ENCODE measurements at regions not wholly inside any gene's neighbourhood (a gene's known extent, or its start where the extent isn't known, plus 50 kb on each side); places are given as distances from the start of the nearest gene placed in this dataset.
A peak's percentile ranks its signal among the peaks of the same experiment; 100 is the strongest.
"Not testable (repeated sequence)": the region's sequence is repeated elsewhere in the genome, so short reads cannot be mapped to it uniquely, and the experiment has no call there.

DNA sequence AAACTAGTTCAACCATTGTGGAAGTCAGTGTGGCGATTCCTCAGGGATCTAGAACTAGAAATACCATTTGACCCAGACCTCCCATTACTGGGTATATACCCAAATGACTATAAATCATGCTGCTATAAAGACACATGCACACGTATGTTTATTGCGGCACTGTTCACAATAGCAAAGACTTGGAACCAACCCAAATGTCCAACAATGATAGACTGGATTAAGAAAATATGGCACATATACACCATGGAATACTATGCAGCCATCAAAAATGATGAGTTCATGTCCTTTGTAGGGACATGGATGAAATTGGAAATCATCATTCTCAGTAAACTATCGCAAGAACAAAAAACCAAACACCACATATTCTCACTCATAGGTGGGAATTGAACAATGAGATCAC lies 754.7 kb upstream of the ADGRB3 start:
- H3K9ac ChIP-seq (ENCODE audit: low read length); H3K27me3 ChIP-seq (ENCODE audit: low read length); H3K9me2 ChIP-seq (replicated peaks; ENCODE audit: insufficient read depth, low read length); H3K36me3 ChIP-seq (ENCODE audit: insufficient read depth, low read length); DNase-seq; H3K4me3 ChIP-seq (ENCODE audit: low read length); H3K4me2 ChIP-seq (ENCODE audit: low read depth, low read length, poor library complexity, severe bottlenecking); H3K79me2 ChIP-seq (ENCODE audit: low read length); H3K9me3 ChIP-seq (ENCODE audit: low read length); H3K4me1 ChIP-seq (ENCODE audit: low read length); H2AFZ ChIP-seq (ENCODE audit: low read length); H3K27ac ChIP-seq (ENCODE audit: low read length); H4K20me1 ChIP-seq (ENCODE audit: insufficient read depth, low read depth, low read length): not testable (repeated sequence)

DNA sequence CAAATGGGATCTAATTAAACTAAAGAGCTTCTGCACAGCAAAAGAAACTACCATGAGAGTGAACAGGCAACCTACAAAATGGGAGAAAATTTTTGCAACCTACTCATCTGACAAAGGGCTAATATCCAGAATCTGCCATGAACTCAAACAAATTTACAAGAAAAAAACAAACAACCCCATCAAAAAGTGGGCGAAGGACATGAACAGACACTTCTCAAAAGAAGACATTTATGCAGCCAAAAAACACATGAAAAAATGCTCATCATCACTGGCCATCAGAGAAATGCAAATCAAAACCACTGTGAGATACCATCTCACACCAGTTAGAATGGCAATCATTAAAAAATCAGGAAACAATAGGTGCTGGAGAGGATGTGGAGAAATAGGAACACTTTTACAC lies 755.2 kb upstream of the ADGRB3 start:
- H3K4me3 ChIP-seq (ENCODE audit: low read length); H4K20me1 ChIP-seq (ENCODE audit: insufficient read depth, low read depth, low read length); H2AFZ ChIP-seq (ENCODE audit: low read length); H3K79me2 ChIP-seq (ENCODE audit: low read length); H3K36me3 ChIP-seq (ENCODE audit: insufficient read depth, low read length); DNase-seq; H3K4me2 ChIP-seq (ENCODE audit: low read depth, low read length, poor library complexity, severe bottlenecking); H3K4me1 ChIP-seq (ENCODE audit: low read length); H3K27me3 ChIP-seq (ENCODE audit: low read length); H3K9me2 ChIP-seq (replicated peaks; ENCODE audit: insufficient read depth, low read length); H3K27ac ChIP-seq (ENCODE audit: low read length); H3K9me3 ChIP-seq (ENCODE audit: low read length); H3K9ac ChIP-seq (ENCODE audit: low read length): not testable (repeated sequence)

DNA sequence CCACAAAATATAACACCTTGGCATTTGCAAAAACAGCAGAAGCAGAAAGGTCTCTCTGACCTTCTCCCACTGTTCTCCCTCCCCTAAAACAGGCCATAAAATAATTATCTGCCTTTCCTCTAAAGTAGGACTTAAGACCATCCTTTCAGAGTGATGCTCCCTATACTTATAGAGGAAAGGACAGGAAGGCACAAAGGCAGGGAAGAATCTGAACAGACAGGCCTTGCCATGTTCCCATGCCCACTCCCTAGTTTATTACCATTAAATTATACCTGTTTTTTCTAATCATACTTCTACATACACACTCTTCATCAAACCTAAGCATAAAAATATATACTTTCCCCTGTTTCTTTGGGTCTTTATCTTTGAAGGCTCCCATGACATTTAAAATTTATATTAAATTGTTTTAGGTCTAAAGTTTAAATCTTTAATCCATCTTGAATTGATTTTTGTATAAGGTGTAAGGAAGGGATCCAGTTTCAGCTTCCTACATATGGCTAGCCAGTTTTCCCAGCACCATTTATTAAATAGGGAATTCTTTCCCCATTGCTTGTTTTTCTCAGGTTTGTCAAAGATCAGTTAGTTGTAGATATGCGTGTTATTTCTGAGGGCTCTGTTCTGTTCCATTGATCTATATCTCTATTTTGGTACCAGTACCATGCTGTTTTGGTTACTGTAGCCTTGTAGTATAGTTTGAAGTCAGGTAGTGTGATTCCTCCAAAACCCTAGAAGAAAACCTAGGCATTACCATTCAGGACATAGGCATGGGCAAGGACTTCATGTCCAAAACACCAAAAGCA lies 755.8 kb upstream of the ADGRB3 start:
- H3K79me2 ChIP-seq (ENCODE audit: low read length); H3K27me3 ChIP-seq (ENCODE audit: low read length); H3K4me3 ChIP-seq (ENCODE audit: low read length); H3K9me3 ChIP-seq (ENCODE audit: low read length); H3K9ac ChIP-seq (ENCODE audit: low read length); H4K20me1 ChIP-seq (ENCODE audit: insufficient read depth, low read depth, low read length); H3K27ac ChIP-seq (ENCODE audit: low read length); H3K4me1 ChIP-seq (ENCODE audit: low read length); DNase-seq; H3K4me2 ChIP-seq (ENCODE audit: low read depth, low read length, poor library complexity, severe bottlenecking); H3K9me2 ChIP-seq (replicated peaks; ENCODE audit: insufficient read depth, low read length); H3K36me3 ChIP-seq (ENCODE audit: insufficient read depth, low read length): not testable (repeated sequence)
- H2AFZ ChIP-seq (ENCODE audit: low read length) = peak overlapping the region; percentile 50; the same call in 1 of the 2 replicates

DNA sequence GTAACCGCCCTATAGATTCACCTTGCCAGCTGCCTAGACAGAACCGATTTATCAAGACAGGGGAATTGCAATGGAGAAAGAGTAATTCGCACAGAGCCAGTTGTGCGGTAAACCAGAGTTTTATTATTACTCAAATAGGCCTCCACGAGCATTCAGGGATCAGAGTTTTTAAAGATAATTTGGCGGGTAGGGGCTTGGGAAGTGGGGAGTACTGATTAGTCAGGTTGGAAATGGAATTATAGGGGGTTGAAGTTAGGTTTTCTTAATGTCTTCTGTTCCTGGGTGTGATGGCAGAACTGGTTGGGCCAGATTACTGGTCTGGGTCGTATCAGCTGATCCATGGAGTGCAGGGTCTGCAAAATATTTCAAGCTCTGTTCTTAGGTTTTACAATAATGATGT lies 756.9 kb upstream of the ADGRB3 start:
- not testable (repeated sequence) for H3K9me2 ChIP-seq (replicated peaks; ENCODE audit: insufficient read depth, low read length); DNase-seq; H3K79me2 ChIP-seq (ENCODE audit: low read length); H3K27me3 ChIP-seq (ENCODE audit: low read length); H4K20me1 ChIP-seq (ENCODE audit: insufficient read depth, low read depth, low read length); H3K36me3 ChIP-seq (ENCODE audit: insufficient read depth, low read length); H3K9ac ChIP-seq (ENCODE audit: low read length); H3K4me1 ChIP-seq (ENCODE audit: low read length); H2AFZ ChIP-seq (ENCODE audit: low read length); H3K4me2 ChIP-seq (ENCODE audit: low read depth, low read length, poor library complexity, severe bottlenecking); H3K4me3 ChIP-seq (ENCODE audit: low read length); H3K9me3 ChIP-seq (ENCODE audit: low read length); H3K27ac ChIP-seq (ENCODE audit: low read length)

DNA sequence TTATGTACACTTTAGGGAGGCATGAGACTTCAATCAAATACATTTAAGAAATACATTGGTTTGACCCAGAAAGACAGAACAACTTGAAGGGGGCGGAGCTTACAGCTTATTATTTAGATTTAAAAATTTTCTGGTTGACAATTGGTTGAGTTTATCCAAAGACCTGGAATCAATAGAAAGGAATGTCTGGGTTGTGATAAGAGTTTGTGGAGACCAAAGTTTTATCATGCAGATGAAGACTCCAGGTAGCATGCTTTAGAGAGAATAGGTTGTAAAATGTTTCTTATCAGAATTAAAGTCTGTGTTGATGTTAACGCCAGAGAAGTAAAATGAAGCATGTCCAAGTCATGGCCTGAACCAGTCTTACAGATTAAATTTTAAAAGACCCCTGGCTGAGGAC lies 757.8 kb upstream of the ADGRB3 start:
- no peak overlapping the region for H3K9ac ChIP-seq (ENCODE audit: low read length)
- H3K9me3 ChIP-seq (ENCODE audit: low read length) = no peaks in the 10 kb centered on the region
- H3K9me2 ChIP-seq (replicated peaks; ENCODE audit: insufficient read depth, low read length) = no peaks in the 10 kb centered on the region
- H3K4me3 ChIP-seq (ENCODE audit: low read length) = no peak overlapping the region
- H4K20me1 ChIP-seq (ENCODE audit: insufficient read depth, low read depth, low read length) = no peaks in the 10 kb centered on the region
- H3K36me3 ChIP-seq (ENCODE audit: insufficient read depth, low read length) = no peaks in the 10 kb centered on the region
- no peak overlapping the region for H3K4me2 ChIP-seq (ENCODE audit: low read depth, low read length, poor library complexity, severe bottlenecking)
- no peak overlapping the region for H2AFZ ChIP-seq (ENCODE audit: low read length)
- no peaks in the 10 kb centered on the region for H3K4me1 ChIP-seq (ENCODE audit: low read length)
- no peak overlapping the region for H3K27ac ChIP-seq (ENCODE audit: low read length)
- H3K27me3 ChIP-seq (ENCODE audit: low read length) = no peaks in the 10 kb centered on the region
- H3K79me2 ChIP-seq (ENCODE audit: low read length) = no peaks in the 10 kb centered on the region
- no peak for DNase-seq

DNA sequence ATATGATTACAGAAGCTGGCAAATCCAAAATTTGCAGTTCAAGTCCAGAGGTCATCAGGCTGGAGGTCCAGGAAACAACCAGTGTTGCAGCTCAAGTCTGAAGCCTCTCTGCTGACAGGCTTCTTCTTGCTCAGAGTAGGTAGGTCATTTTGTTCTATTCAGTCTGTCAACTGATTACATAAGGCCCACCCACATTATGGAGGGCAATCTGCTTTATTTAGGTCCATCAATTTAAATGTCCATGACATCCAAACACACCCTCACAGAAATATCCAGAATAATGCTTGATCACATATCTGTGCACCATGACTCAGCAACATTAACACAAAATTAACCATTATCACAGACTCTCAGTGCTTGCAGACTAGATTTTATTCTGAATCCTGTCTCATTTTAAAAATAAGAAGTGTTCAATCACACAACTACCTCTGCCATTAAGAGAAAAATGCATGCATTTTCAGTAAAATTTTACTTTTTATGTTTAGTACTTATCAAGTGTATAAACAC lies 759.2 kb upstream of the ADGRB3 start:
- no peaks in the 10 kb centered on the region for H3K4me1 ChIP-seq (ENCODE audit: low read length)
- no peak for DNase-seq

DNA sequence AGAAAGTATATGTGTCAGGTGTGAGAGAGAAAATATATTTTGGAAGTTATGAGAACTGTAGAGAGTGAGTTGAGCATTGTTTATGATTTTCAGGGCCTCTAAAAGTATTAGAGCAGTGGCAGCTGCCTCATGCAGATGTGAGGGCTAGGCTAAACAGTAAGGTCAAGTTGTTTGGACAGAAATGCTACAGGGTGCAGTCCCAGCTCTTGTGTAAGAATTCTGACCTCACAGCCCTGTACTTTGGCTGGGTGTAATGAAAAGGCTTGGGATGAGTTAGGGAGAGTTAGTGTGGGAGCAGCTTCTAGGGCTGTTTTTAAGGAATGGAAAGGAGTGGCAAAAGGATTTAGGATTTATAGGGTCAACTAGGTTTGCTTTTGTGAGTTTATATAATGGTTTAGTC lies 764.8 kb upstream of the ADGRB3 start:
- H4K20me1 ChIP-seq (ENCODE audit: insufficient read depth, low read depth, low read length) = no peaks in the 10 kb centered on the region
- no peaks in the 10 kb centered on the region for H3K4me1 ChIP-seq (ENCODE audit: low read length)
- H3K4me2 ChIP-seq (ENCODE audit: low read depth, low read length, poor library complexity, severe bottlenecking) = no peak overlapping the region
- no peaks in the 10 kb centered on the region for H3K9me2 ChIP-seq (replicated peaks; ENCODE audit: insufficient read depth, low read length)
- no peak overlapping the region for H3K4me3 ChIP-seq (ENCODE audit: low read length)
- H3K27ac ChIP-seq (ENCODE audit: low read length) = no peak overlapping the region
- no peaks in the 10 kb centered on the region for H3K36me3 ChIP-seq (ENCODE audit: insufficient read depth, low read length)
- H2AFZ ChIP-seq (ENCODE audit: low read length) = no peak overlapping the region
- H3K9me3 ChIP-seq (ENCODE audit: low read length) = no peaks in the 10 kb centered on the region
- no peaks in the 10 kb centered on the region for H3K27me3 ChIP-seq (ENCODE audit: low read length)
- no peak overlapping the region for H3K9ac ChIP-seq (ENCODE audit: low read length)
- DNase-seq = no peak
- H3K79me2 ChIP-seq (ENCODE audit: low read length) = no peaks in the 10 kb centered on the region

More for the DNA sequence above, 759.2 kb upstream of the ADGRB3 start:
- Histone ChIP-seq H3K9ac (ENCODE audit: low read length) (no peak overlapping the region), H4K20me1 (ENCODE audit: insufficient read depth, low read depth, low read length) (no peaks in the 10 kb centered on the region), H3K79me2 (ENCODE audit: low read length) (no peaks in the 10 kb centered on the region), H3K4me2 (ENCODE audit: low read depth, low read length, poor library complexity, severe bottlenecking) (no peak overlapping the region), H3K9me2 (replicated peaks; ENCODE audit: insufficient read depth, low read length) (no peaks in the 10 kb centered on the region), H3K27me3 (ENCODE audit: low read length) (no peaks in the 10 kb centered on the region), H3K4me3 (ENCODE audit: low read length) (no peak overlapping the region), H3K9me3 (ENCODE audit: low read length) (no peaks in the 10 kb centered on the region), H3K27ac (ENCODE audit: low read length) (no peak overlapping the region), H3K36me3 (ENCODE audit: insufficient read depth, low read length) (no peaks in the 10 kb centered on the region), H2AFZ (ENCODE audit: low read length) (peak overlapping the region; percentile 39)

DNA sequence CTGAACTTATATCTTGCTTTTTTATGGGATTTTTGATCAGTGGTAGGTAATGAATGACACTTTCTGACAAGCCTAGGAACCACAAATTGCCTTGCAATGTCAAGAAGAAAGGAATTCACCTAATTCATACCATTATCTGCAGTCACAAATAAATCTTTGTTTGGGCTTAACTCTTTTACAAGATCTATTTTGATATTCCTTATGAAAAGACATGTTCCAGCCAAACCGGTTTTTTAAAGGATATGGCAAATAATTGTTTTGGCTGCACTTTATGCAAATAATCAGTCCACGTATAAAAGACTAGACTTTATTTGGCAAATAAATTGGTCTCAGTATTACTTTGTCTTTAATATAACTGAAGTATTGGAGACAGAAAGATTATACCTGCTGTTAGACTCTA lies 771.7 kb upstream of the ADGRB3 start:
- no peak overlapping the region for H3K4me3 ChIP-seq (ENCODE audit: low read length)
- no peaks in the 10 kb centered on the region for H3K9me3 ChIP-seq (ENCODE audit: low read length)
- no peaks in the 10 kb centered on the region for H4K20me1 ChIP-seq (ENCODE audit: insufficient read depth, low read depth, low read length)
- H3K9me2 ChIP-seq (replicated peaks; ENCODE audit: insufficient read depth, low read length) = no peaks in the 10 kb centered on the region
- H3K4me2 ChIP-seq (ENCODE audit: low read depth, low read length, poor library complexity, severe bottlenecking) = no peak overlapping the region
- H3K4me1 ChIP-seq (ENCODE audit: low read length) = no peaks in the 10 kb centered on the region
- no peak overlapping the region for H3K9ac ChIP-seq (ENCODE audit: low read length)
- no peaks in the 10 kb centered on the region for H3K79me2 ChIP-seq (ENCODE audit: low read length)
- H3K27ac ChIP-seq (ENCODE audit: low read length) = no peak overlapping the region
- H3K27me3 ChIP-seq (ENCODE audit: low read length) = no peaks in the 10 kb centered on the region
- DNase-seq = no peak
- H2AFZ ChIP-seq (ENCODE audit: low read length) = 0 out of 2 replicates have a peak overlapping the region, but pooled peaks have one; percentile 2
- H3K36me3 ChIP-seq (ENCODE audit: insufficient read depth, low read length) = no peaks in the 10 kb centered on the region

All from Karpas-422 (cell line).